ENCODE measurements at regions not wholly inside any gene's neighbourhood (a gene's known extent, or its start where the extent isn't known, plus 50 kb on each side); places are given as distances from the start of the nearest gene placed in this dataset.

DNA sequence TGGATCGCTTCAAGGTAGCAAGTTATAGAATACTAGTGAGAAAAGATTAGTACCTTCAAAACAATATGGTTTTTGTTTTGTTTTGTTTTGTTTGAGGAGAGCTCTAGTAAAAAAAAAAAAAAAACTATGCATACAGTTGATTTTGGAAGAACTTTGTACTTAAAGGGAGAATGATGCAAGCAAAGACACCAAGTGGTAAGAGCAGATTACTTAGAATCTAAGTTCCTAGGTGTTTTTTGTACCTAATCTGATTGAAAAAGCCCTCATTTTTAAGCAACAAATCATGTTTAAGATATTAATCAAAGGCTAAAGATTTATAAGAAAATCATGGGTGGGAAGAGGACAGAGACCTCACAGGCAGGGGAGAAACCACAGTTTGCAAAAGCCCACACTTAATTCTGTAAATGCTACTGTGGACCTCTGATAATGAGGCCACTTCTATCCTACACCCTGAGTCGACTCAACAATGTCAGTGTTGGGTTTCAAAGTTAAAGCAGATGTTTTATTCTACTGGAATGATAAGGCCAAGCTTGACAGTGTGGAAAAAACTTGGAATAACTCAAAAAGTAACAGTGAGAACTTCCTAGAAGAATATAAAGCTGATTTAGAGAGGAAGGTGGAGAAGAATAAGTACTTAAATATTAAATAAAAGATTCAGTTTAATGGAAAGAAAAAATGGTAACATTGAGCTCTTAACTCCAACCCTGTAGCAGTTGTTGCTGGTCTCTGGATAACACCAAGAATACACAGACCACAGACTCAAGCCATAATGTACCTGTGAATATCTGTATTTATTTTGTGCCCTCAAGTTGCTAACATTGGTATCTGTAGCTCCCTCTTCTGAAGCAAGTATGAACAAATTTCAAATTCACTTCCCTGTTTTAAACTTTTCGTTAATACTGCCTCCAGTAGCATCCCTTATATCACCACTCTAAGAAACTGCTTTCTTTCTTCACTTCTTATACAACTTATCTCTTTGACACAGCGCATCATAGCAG, 1047.8 kb downstream of the EPHA7 start:
- TF ChIP-seq, protein P1, sequence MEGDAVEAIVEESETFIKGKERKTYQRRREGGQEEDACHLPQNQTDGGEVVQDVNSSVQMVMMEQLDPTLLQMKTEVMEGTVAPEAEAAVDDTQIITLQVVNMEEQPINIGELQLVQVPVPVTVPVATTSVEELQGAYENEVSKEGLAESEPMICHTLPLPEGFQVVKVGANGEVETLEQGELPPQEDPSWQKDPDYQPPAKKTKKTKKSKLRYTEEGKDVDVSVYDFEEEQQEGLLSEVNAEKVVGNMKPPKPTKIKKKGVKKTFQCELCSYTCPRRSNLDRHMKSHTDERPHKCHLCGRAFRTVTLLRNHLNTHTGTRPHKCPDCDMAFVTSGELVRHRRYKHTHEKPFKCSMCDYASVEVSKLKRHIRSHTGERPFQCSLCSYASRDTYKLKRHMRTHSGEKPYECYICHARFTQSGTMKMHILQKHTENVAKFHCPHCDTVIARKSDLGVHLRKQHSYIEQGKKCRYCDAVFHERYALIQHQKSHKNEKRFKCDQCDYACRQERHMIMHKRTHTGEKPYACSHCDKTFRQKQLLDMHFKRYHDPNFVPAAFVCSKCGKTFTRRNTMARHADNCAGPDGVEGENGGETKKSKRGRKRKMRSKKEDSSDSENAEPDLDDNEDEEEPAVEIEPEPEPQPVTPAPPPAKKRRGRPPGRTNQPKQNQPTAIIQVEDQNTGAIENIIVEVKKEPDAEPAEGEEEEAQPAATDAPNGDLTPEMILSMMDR (IDR thresholded peaks at IDR 0.05): no peak
- TF ChIP-seq POLR2A (IDR thresholded peaks at IDR 0.05): no peak
- 79 to 81% methylated on average over 4 of the region's 4 CpGs for WGBS, 2 donors
- Histone ChIP-seq H3K27ac (no peak overlapping the region), H3K4me1 (no peaks in the 10 kb centered on the region), H3K9me3 (no peaks in the 10 kb centered on the region), H3K4me3 (replicated peaks in 1 of 3) (no peak overlapping the region), H3K36me3 (no peaks in the 10 kb centered on the region), H3K27me3 (no peaks in the 10 kb centered on the region)
- intact Hi-C loops (cut with DNase I): no loop called here
- no peak for DNase-seq

DNA sequence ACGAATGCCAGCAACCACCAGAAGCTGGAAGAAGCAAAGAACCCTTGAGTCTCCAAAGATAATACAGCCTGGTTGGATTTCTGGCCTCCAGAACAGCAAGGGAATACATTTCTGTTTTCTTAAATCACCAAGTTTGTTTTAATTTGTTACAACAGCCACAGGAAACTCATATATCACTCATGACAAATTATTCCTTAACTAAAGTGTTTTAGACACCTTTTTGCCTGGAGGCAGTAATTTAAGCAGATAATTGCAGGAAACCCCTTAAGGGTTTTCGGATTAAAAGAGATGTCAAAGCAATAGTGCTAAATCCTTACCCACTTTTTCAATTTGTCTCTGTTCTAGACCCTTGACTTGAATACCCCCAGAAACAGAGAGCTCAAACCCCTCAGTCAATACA, 1050.0 kb downstream of the EPHA7 start:
- DNase-seq: no peak
- Histone ChIP-seq H3K4me3 (replicated peaks in 1 of 3) (no peak overlapping the region), H3K4me1 (no peaks in the 10 kb centered on the region), H3K36me3 (no peaks in the 10 kb centered on the region), H3K27me3 (no peaks in the 10 kb centered on the region), H3K9me3 (no peaks in the 10 kb centered on the region), H3K27ac (no peak overlapping the region)
- TF ChIP-seq, protein P1 (IDR thresholded peaks at IDR 0.05): no peak
- TF ChIP-seq POLR2A (IDR thresholded peaks at IDR 0.05): no peak
- WGBS, 2 donors: 58 to 74% methylated on average over 2 of the region's 2 CpGs
- intact Hi-C loops (cut with DNase I): no loop called here

DNA sequence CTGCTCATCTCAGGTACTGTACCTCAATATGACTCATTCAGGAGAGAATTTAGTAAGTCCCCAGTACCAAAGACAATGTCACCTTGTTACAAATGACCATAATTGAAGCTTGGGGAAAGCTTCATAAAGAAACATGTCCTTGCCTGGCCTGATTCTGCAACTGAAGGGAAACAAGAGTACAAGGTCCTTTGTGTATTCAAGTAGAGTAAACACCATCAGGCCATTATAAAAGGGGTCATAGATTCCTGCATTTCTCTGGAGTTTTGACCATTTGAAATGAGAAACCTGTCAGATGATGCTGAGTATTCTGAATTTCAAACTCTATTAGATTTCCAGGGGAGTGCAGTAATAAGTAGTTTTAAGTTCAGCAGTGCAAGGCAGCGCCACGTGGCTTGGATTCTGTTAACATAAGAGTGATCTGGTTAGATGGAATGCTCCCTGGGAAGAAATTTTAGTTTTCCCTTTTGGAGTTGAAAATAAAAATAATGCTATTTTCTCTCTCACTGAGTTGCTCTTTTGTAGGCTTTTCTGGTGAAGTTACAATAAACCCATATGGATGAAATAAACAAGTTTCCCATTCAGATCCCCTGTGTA, 1054.3 kb downstream of the EPHA7 start:
- Histone ChIP-seq H3K36me3 (no peaks in the 10 kb centered on the region), H3K4me3 (replicated peaks in 1 of 3) (no peak overlapping the region), H3K27me3 (no peaks in the 10 kb centered on the region), H3K9me3 (no peaks in the 10 kb centered on the region), H3K4me1 (no peaks in the 10 kb centered on the region), H3K27ac (no peak overlapping the region)
- 37 to 44% methylated on average over 2 of the region's 2 CpGs for WGBS, 2 donors
- no peak for DNase-seq
- intact Hi-C loops (cut with DNase I): no loop called here
- TF ChIP-seq, protein P1 (IDR thresholded peaks at IDR 0.05): no peak
- no peak for TF ChIP-seq POLR2A (IDR thresholded peaks at IDR 0.05)

DNA sequence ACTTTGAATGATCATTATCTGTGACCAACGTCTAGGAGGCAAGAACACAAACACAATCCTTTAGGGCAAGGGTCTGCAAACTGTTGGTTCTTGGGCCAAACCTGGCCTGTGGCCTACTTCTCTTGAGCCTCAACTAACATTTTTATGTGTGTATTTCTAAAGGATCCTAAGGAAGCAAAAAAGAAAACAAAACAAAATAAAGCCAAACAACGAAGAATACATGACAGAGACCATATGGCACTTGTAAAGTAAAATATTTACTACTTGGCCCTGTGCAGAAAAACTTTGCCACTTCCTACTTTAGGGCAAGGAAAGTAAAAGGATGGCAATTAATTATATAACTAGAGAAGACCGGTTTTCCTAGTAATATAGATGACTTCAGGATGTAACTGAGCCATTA, 1056.2 kb downstream of the EPHA7 start:
- H3K27ac ChIP-seq: no peak overlapping the region
- H3K36me3 ChIP-seq: no peaks in the 10 kb centered on the region
- no peak overlapping the region for H3K4me3 ChIP-seq (replicated peaks in 1 of 3)
- intact Hi-C loops (cut with DNase I): no loop called here
- 73 to 84% methylated on average over 3 of the region's 3 CpGs for WGBS, 2 donors
- TF ChIP-seq, protein P1 (IDR thresholded peaks at IDR 0.05): no peak
- no peak for TF ChIP-seq POLR2A (IDR thresholded peaks at IDR 0.05)
- no peak for DNase-seq
- no peaks in the 10 kb centered on the region for H3K27me3 ChIP-seq
- H3K9me3 ChIP-seq: no peaks in the 10 kb centered on the region
- H3K4me1 ChIP-seq: no peaks in the 10 kb centered on the region

DNA sequence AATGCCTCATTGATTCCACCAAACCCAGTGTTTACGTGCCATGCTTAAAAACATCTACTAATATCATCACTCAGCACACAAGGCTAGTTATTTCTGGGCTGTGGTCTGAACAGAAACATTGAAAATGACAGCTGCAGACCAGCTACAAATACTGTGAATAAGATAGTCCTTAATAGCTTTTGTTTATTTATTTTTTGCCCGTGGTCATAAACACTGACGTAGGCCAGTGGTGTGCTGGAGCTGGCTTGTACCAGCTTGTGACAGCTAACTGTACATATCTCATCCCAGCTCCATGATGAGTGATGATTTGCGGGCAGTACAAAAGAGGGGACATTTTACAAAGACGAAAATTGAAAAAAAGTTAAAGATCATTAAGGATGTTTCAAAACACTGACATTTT, 1057.0 kb downstream of the EPHA7 start:
- intact Hi-C loops (cut with DNase I): no loop called here
- Histone ChIP-seq H3K4me3 (replicated peaks in 1 of 3) (no peak overlapping the region), H3K27ac (no peak overlapping the region), H3K9me3 (no peaks in the 10 kb centered on the region), H3K36me3 (no peaks in the 10 kb centered on the region), H3K4me1 (no peaks in the 10 kb centered on the region), H3K27me3 (no peaks in the 10 kb centered on the region)
- no peak for TF ChIP-seq POLR2A (IDR thresholded peaks at IDR 0.05)
- TF ChIP-seq, protein P1 (IDR thresholded peaks at IDR 0.05): no peak
- no peak for DNase-seq
- WGBS, 2 donors: 86 to 89% methylated on average over 5 of the region's 5 CpGs

Data from thyroid gland (tissue), 4 donors.